ENCODE measurements at regions not wholly inside any gene's neighbourhood (a gene's known extent, or its start where the extent isn't known, plus 50 kb on each side); places are given as distances from the start of the nearest gene placed in this dataset.
"Not testable (repeated sequence)": the region's sequence is repeated elsewhere in the genome, so short reads cannot be mapped to it uniquely, and the experiment has no call there.

GRCh38 chr12:54105809-54106208 is 52.2 kb downstream of the HOXC4 start:
- peaks cover 94% of the 10 kb centered on the region for H3K27me3 ChIP-seq (ENCODE audit: insufficient read depth, low read length)
- not testable (repeated sequence) for H3K9ac ChIP-seq (ENCODE audit: low read depth, low read length); H3K4me1 ChIP-seq (ENCODE audit: insufficient read depth, low read length); H3K4me3 ChIP-seq (ENCODE audit: low read length); H3K27ac ChIP-seq (ENCODE audit: low read depth, low read length); H3K9me3 ChIP-seq (ENCODE audit: insufficient read depth, low read depth, low read length); H3K36me3 ChIP-seq (ENCODE audit: insufficient read depth, low read length)
- 17% methylated on average over 2 of the region's 2 CpGs for WGBS

- WGBS, result 3% methylated on average over 29 of the region's 29 CpGs
- H3K4me3 ChIP-seq (ENCODE audit: low read length); H3K9me3 ChIP-seq (ENCODE audit: insufficient read depth, low read depth, low read length); H3K4me1 ChIP-seq (ENCODE audit: insufficient read depth, low read length); H3K36me3 ChIP-seq (ENCODE audit: insufficient read depth, low read length); H3K27ac ChIP-seq (ENCODE audit: low read depth, low read length); H3K9ac ChIP-seq (ENCODE audit: low read depth, low read length): not testable (repeated sequence)
- peaks cover 94% of the 10 kb centered on the region for H3K27me3 ChIP-seq (ENCODE audit: insufficient read depth, low read length)
Measured at GRCh38 chr12:54106252-54106651, 52.6 kb downstream of the HOXC4 start.

GRCh38 chr12:54106803-54107579 is 53.4 kb downstream of the HOXC4 start:
- H3K4me3 ChIP-seq (ENCODE audit: low read length); H3K4me1 ChIP-seq (ENCODE audit: insufficient read depth, low read length); H3K9ac ChIP-seq (ENCODE audit: low read depth, low read length); H3K27ac ChIP-seq (ENCODE audit: low read depth, low read length); H3K9me3 ChIP-seq (ENCODE audit: insufficient read depth, low read depth, low read length); H3K36me3 ChIP-seq (ENCODE audit: insufficient read depth, low read length): not testable (repeated sequence)
- WGBS, result 7% methylated on average over 54 of the region's 56 CpGs
- peaks cover 94% of the 10 kb centered on the region for H3K27me3 ChIP-seq (ENCODE audit: insufficient read depth, low read length)

- H3K27ac ChIP-seq (ENCODE audit: low read depth, low read length); H3K9me3 ChIP-seq (ENCODE audit: insufficient read depth, low read depth, low read length); H3K4me1 ChIP-seq (ENCODE audit: insufficient read depth, low read length); H3K9ac ChIP-seq (ENCODE audit: low read depth, low read length); H3K4me3 ChIP-seq (ENCODE audit: low read length); H3K36me3 ChIP-seq (ENCODE audit: insufficient read depth, low read length): not testable (repeated sequence)
- peaks cover 92% of the 10 kb centered on the region for H3K27me3 ChIP-seq (ENCODE audit: insufficient read depth, low read length)
- 60% methylated on average over 6 of the region's 6 CpGs for WGBS
Measured at GRCh38 chr12:54112336-54112735, 58.7 kb downstream of the HOXC4 start.

GRCh38 chr12:54116055-54116454 is 62.4 kb downstream of the HOXC4 start:
- not testable (repeated sequence) for H3K36me3 ChIP-seq (ENCODE audit: insufficient read depth, low read length); H3K4me1 ChIP-seq (ENCODE audit: insufficient read depth, low read length); H3K9ac ChIP-seq (ENCODE audit: low read depth, low read length); H3K27ac ChIP-seq (ENCODE audit: low read depth, low read length); H3K9me3 ChIP-seq (ENCODE audit: insufficient read depth, low read depth, low read length); H3K4me3 ChIP-seq (ENCODE audit: low read length)
- WGBS, result 31% methylated on average over 6 of the region's 6 CpGs
- peaks cover 97% of the 10 kb centered on the region for H3K27me3 ChIP-seq (ENCODE audit: insufficient read depth, low read length)

- H3K27ac ChIP-seq (ENCODE audit: low read depth, low read length); H3K9ac ChIP-seq (ENCODE audit: low read depth, low read length); H3K36me3 ChIP-seq (ENCODE audit: insufficient read depth, low read length); H3K4me3 ChIP-seq (ENCODE audit: low read length); H3K9me3 ChIP-seq (ENCODE audit: insufficient read depth, low read depth, low read length); H3K4me1 ChIP-seq (ENCODE audit: insufficient read depth, low read length): not testable (repeated sequence)
- peaks cover 97% of the 10 kb centered on the region for H3K27me3 ChIP-seq (ENCODE audit: insufficient read depth, low read length)
- WGBS, result 67% methylated on average over 3 of the region's 4 CpGs
Measured at GRCh38 chr12:54117392-54117791, 63.8 kb downstream of the HOXC4 start.

DNA sequence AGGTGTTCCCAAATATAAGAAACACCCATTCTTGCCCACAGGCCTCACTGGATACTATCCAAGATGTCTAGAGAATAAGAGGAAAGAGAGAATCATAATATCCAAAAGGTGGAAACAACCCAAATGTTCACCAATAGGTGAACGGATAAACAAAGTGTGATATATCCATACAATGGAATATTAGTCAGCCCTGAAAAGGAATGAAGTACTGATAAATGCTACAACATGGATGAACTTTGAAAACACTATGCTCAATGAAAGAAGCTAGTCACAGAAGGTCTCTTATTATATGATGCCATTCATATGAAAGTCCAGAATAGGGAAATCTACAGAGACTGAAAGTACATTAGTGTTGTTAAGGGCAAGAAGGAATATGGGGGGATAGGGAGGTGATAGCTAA is 65.4 kb downstream of the HOXC4 start:
- H3K4me3 ChIP-seq (ENCODE audit: low read length); H3K27ac ChIP-seq (ENCODE audit: low read depth, low read length); H3K4me1 ChIP-seq (ENCODE audit: insufficient read depth, low read length); H3K36me3 ChIP-seq (ENCODE audit: insufficient read depth, low read length); H3K9me3 ChIP-seq (ENCODE audit: insufficient read depth, low read depth, low read length); H3K9ac ChIP-seq (ENCODE audit: low read depth, low read length): not testable (repeated sequence)
- H3K27me3 ChIP-seq (ENCODE audit: insufficient read depth, low read length), result peaks cover 97% of the 10 kb centered on the region
- WGBS, result no CpG with 5 or more reads among the region's 1 CpG

DNA sequence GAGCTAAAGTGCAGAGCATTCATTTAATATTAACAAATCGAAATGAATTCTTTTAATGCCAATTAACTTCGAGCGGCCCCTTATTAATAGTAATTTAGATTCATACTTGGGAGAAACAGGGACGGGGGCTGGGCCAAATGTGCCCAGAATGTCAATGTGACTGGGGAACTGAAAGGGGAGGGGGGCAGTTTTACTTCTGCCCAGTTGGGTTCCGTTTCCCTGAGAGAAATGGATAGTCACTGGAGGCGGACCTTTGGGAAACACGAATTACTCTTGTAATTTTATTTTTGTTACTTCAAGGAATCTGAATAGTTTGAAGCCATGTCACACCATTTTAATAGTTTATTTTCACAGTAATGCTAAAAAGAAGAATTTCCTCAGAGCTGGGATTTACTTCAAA is 64.8 kb downstream of the SMUG1 start:
- not testable (repeated sequence) for H3K36me3 ChIP-seq (ENCODE audit: insufficient read depth, low read length); H3K4me3 ChIP-seq (ENCODE audit: low read length); H3K9ac ChIP-seq (ENCODE audit: low read depth, low read length); H3K9me3 ChIP-seq (ENCODE audit: insufficient read depth, low read depth, low read length); H3K27ac ChIP-seq (ENCODE audit: low read depth, low read length)
- WGBS, result 37% methylated on average over 7 of the region's 7 CpGs
- peaks cover 100% of the 10 kb centered on the region for H3K27me3 ChIP-seq (ENCODE audit: insufficient read depth, low read length)
- peaks cover 14% of the 10 kb centered on the region; the same call in 1 of the 2 replicates for H3K4me1 ChIP-seq (ENCODE audit: insufficient read depth, low read length)

DNA sequence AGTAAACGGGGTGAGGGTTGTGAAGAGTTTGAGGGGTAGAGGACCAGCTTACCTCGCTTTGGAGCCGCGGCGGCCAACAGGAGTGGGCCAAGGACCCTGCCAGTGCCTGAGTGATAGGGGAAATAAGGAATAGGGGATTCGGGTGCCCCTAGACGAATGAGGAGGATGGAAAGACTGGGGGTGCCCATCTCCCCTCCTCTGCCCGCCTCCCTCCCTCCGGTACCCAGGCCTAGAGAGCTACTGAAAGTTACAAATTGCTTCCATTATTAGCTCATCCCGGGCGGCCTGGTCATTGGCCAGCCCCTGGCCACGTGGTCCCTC is 63.1 kb downstream of the SMUG1 start:
- H3K36me3 ChIP-seq (ENCODE audit: insufficient read depth, low read length); H3K27ac ChIP-seq (ENCODE audit: low read depth, low read length); H3K9me3 ChIP-seq (ENCODE audit: insufficient read depth, low read depth, low read length); H3K9ac ChIP-seq (ENCODE audit: low read depth, low read length): not testable (repeated sequence)
- peaks cover 19% of the 10 kb centered on the region; the same call in 1 of the 2 replicates for H3K4me1 ChIP-seq (ENCODE audit: insufficient read depth, low read length)
- 5% methylated on average over 8 of the region's 12 CpGs for WGBS
- H3K27me3 ChIP-seq (ENCODE audit: insufficient read depth, low read length), result peaks cover 100% of the 10 kb centered on the region
- H3K4me3 ChIP-seq (ENCODE audit: low read length), result peak overlapping the region; percentile 48

DNA sequence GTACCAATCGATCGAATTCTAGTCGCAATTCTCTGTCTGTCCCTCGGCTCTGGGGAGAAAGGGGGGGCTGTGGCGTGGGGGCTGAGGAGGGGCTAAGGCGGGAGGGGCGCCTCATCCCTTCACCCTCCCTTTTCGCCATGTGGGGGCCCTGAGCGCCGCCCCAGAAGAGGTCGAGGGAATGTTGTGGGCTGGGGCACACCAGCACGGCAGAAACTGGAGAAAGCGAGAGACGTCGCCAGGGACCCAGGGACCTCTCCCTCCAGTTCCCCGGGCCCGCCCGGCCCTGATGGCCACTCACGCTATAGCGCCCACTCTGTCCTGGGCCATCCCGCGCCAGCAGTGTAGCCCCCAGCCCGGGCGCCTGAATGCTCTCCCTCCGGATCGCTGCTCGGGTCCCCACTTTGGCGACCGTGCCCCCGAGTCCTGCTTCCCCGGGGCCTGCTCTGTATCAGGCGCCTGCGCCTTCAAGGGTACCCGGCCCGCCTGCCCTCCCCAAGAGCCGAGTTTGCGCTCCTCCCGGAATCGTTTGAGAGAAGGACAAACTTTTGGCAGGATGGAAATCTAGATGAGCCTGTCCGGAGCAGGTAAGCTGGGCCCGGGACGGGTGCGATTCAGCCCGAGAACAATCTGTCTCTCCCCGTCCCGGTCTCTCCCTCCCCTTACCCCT is 62.6 kb downstream of the SMUG1 start:
- Histone ChIP-seq H3K9ac (ENCODE audit: low read depth, low read length) (no peak overlapping the region), H3K36me3 (ENCODE audit: insufficient read depth, low read length) (no peaks in the 10 kb centered on the region), H3K9me3 (ENCODE audit: insufficient read depth, low read depth, low read length) (no peaks in the 10 kb centered on the region), H3K4me3 (ENCODE audit: low read length) (peak overlapping the region; percentile 48), H3K27ac (ENCODE audit: low read depth, low read length) (no peak overlapping the region), H3K27me3 (ENCODE audit: insufficient read depth, low read length) (peaks cover 100% of the 10 kb centered on the region), H3K4me1 (ENCODE audit: insufficient read depth, low read length) (peaks cover 19% of the 10 kb centered on the region; the same call in 1 of the 2 replicates)
- under 1% methylated on average over 45 of the region's 46 CpGs for WGBS

- Histone ChIP-seq H3K4me1 (ENCODE audit: insufficient read depth, low read length) (peaks cover 19% of the 10 kb centered on the region; the same call in 1 of the 2 replicates), H3K36me3 (ENCODE audit: insufficient read depth, low read length) (no peaks in the 10 kb centered on the region), H3K4me3 (ENCODE audit: low read length) (peak overlapping the region; percentile 48), H3K9ac (ENCODE audit: low read depth, low read length) (no peak overlapping the region), H3K27me3 (ENCODE audit: insufficient read depth, low read length) (peaks cover 100% of the 10 kb centered on the region), H3K9me3 (ENCODE audit: insufficient read depth, low read depth, low read length) (no peaks in the 10 kb centered on the region), H3K27ac (ENCODE audit: low read depth, low read length) (no peak overlapping the region)
- 1% methylated on average over 31 of the region's 31 CpGs for WGBS
Measured at GRCh38 chr12:54126696-54127537, 61.9 kb downstream of the SMUG1 start.
